LNCAP (cell line): ENCODE measurements at regions not wholly inside any gene's neighbourhood (a gene's known extent, or its start where the extent isn't known, plus 50 kb on each side); places are given as distances from the start of the nearest gene placed in this dataset.

Source experiments
- CTCF ChIP-seq: fragments of 450-650 bp; IDR thresholded peaks from 2 replicates; pipeline ENCODE4 v1.5.1; 2017; ENCODE audit warnings: mild to moderate bottlenecking

- no peak for TF ChIP-seq CTCF
Observed at GRCh38 chr6:156378853-156379252, 398.3 kb upstream of the ARID1B start.

- no peak for TF ChIP-seq CTCF
Observed at GRCh38 chr6:156376091-156376490, 401.1 kb upstream of the ARID1B start.

- peak; percentile 35; the same call in 1 of the 2 replicates for TF ChIP-seq CTCF
Observed at GRCh38 chr6:156359912-156360311, 417.3 kb upstream of the ARID1B start.

- TF ChIP-seq CTCF: no peak
Observed at GRCh38 chr6:156352861-156353260, 424.3 kb upstream of the ARID1B start.

- TF ChIP-seq CTCF: no peak
Observed at GRCh38 chr6:156351346-156351966, 425.7 kb upstream of the ARID1B start.

GRCh38 chr6:156350337-156350736, 426.8 kb upstream of the ARID1B start:
- TF ChIP-seq CTCF: no peak

- TF ChIP-seq CTCF: no peak
Observed at GRCh38 chr6:156348849-156349248, 428.3 kb upstream of the ARID1B start.

- no peak for TF ChIP-seq CTCF
Observed at GRCh38 chr6:156348424-156348823, 428.8 kb upstream of the ARID1B start.
